ENCODE measurements at regions not wholly inside any gene's neighbourhood (a gene's known extent, or its start where the extent isn't known, plus 50 kb on each side); places are given as distances from the start of the nearest gene placed in this dataset.
A peak's percentile ranks its signal among the peaks of the same experiment; 100 is the strongest.

DNA sequence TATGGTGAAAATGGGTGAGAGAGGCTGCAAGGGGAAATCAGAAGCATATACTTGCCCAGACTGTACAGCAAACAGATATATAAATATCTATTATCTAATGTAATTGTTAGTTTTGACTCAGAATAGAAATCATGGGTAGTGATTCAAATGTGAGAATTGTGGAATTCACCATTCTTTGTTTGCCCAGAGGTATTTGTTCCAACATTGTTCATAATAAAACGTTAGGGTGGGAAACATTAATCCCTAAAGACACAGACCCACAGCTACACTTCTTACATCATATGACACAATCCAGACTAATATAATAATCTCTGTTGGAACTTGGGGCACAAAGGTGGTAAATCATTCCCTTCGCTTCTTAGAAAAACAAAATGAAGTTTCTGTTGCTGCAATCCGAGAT lies 646.5 kb upstream of the SLITRK6 start:
- in situ Hi-C loops (cut with MboI) = no loop called here
- H3K9ac ChIP-seq = no peak overlapping the region

DNA sequence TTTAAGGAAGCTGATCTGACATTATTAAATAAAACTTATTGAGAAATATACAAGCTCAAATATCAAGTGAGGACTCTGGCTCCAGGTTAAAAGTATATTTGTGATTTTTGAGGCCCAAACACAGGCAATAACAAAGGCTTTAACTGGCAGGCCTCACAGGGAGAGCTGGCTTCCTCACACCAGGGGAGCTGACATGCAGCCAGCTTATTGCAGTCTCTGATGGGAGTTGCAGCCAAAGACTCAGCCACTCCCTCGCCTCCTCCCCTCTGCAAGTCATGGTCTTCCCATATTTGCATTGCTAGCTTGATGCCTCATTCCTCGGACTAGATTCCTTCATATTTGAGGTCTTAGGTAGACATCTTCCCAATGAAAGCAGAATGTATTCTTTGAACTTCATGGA lies 647.1 kb upstream of the SLITRK6 start:
- TF ChIP-seq EZH2 (IDR thresholded peaks at IDR 0.05; ENCODE audit: insufficient read depth, poor library complexity, severe bottlenecking) (no peak), EZH2phosphoT487 (IDR thresholded peaks at IDR 0.05; ENCODE audit: insufficient read depth, low read depth) (no peak)
- Histone ChIP-seq H3F3A (ENCODE audit: insufficient read depth) (no peaks in the 10 kb centered on the region), H3K27ac (peak overlapping the region; percentile 57), H3K36me3 (ENCODE audit: low read depth) (no peaks in the 10 kb centered on the region), H3K4me1 (ENCODE audit: insufficient read depth) (no peaks in the 10 kb centered on the region), H3K4me2 (ENCODE audit: unreplicated experiment) (peak overlapping the region; percentile 19), H3K9ac (no peak overlapping the region), H3K79me2 (ENCODE audit: insufficient read depth) (no peaks in the 10 kb centered on the region), H3K9me3 (ENCODE audit: low read depth) (no peaks in the 10 kb centered on the region), H3K27me3 (replicated peaks; ENCODE audit: insufficient read depth) (no peaks in the 10 kb centered on the region), H4K20me1 (ENCODE audit: insufficient read depth) (no peaks in the 10 kb centered on the region), H3K4me3 (no peak overlapping the region), H3K9me2 (ENCODE audit: insufficient read depth) (no peaks in the 10 kb centered on the region), H2AFZ (no peak overlapping the region)
- 5 to 31% methylated on average over 2 of the region's 2 CpGs for WGBS, 2 experiments (ENCODE audit: low coverage in 1 of 2, low lambda C conversion rate in 2 of 2, missing lambda C conversion rate in 2 of 2)
- in situ Hi-C loops (cut with MboI) = no loop called here
- peak; percentile 58 for DNase-seq

More for the DNA sequence above, 646.5 kb upstream of the SLITRK6 start:
- H3K4me3 ChIP-seq = no peak overlapping the region
- peak; percentile 5 for DNase-seq
- no peaks in the 10 kb centered on the region for H3K4me1 ChIP-seq (ENCODE audit: insufficient read depth)
- no peaks in the 10 kb centered on the region for H3F3A ChIP-seq (ENCODE audit: insufficient read depth)
- 8 to 11% methylated on average over 3 of the region's 3 CpGs for WGBS, 2 experiments (ENCODE audit: low coverage in 1 of 2, low lambda C conversion rate in 2 of 2, missing lambda C conversion rate in 2 of 2)
- no peak for TF ChIP-seq EZH2 (IDR thresholded peaks at IDR 0.05; ENCODE audit: insufficient read depth, poor library complexity, severe bottlenecking)
- no peak for TF ChIP-seq EZH2phosphoT487 (IDR thresholded peaks at IDR 0.05; ENCODE audit: insufficient read depth, low read depth)
- no peaks in the 10 kb centered on the region for H3K79me2 ChIP-seq (ENCODE audit: insufficient read depth)
- no peaks in the 10 kb centered on the region for H3K27me3 ChIP-seq (replicated peaks; ENCODE audit: insufficient read depth)
- no peaks in the 10 kb centered on the region for H3K9me3 ChIP-seq (ENCODE audit: low read depth)
- no peak overlapping the region for H2AFZ ChIP-seq
- no peaks in the 10 kb centered on the region for H3K9me2 ChIP-seq (ENCODE audit: insufficient read depth)
- peak overlapping the region; percentile 57 for H3K27ac ChIP-seq
- H4K20me1 ChIP-seq (ENCODE audit: insufficient read depth) = no peaks in the 10 kb centered on the region
- H3K4me2 ChIP-seq (ENCODE audit: unreplicated experiment) = peak overlapping the region; percentile 19
- no peaks in the 10 kb centered on the region for H3K36me3 ChIP-seq (ENCODE audit: low read depth)

DNA sequence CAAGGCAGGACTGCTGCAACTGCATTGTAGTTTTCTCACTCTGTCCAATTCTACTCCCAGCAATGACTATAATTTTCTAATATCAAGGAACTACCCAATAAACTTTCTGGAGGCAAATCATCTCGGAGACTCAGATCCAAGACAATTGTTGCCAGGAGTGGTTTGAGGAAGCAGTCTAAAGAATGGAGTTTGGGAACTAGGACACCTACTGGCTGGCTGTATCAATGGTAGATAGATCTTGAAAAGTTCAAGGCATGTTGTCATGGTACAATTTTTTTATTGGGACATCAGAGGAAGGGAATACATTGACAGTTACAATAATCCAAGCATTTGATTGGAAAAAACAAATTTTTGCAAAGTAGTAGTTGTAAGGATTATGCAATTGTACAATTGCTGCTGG lies 648.3 kb upstream of the SLITRK6 start:
- Histone ChIP-seq H4K20me1 (ENCODE audit: insufficient read depth) (no peaks in the 10 kb centered on the region), H3K4me1 (ENCODE audit: insufficient read depth) (no peaks in the 10 kb centered on the region), H3K9ac (no peak overlapping the region), H3K27me3 (replicated peaks; ENCODE audit: insufficient read depth) (no peaks in the 10 kb centered on the region), H3F3A (ENCODE audit: insufficient read depth) (no peaks in the 10 kb centered on the region), H3K4me3 (no peak overlapping the region), H3K9me2 (ENCODE audit: insufficient read depth) (no peaks in the 10 kb centered on the region), H3K9me3 (ENCODE audit: low read depth) (no peaks in the 10 kb centered on the region), H2AFZ (no peak overlapping the region), H3K36me3 (ENCODE audit: low read depth) (no peaks in the 10 kb centered on the region), H3K4me2 (ENCODE audit: unreplicated experiment) (no peak overlapping the region), H3K27ac (no peak overlapping the region), H3K79me2 (ENCODE audit: insufficient read depth) (no peaks in the 10 kb centered on the region)
- WGBS, 2 experiments (ENCODE audit: low coverage in 1 of 2, low lambda C conversion rate in 2 of 2, missing lambda C conversion rate in 2 of 2) = 25 to 29% methylated on average over 1 of the region's 1 CpG
- in situ Hi-C loops (cut with MboI) = no loop called here
- no peak for DNase-seq
- no peak for TF ChIP-seq EZH2phosphoT487 (IDR thresholded peaks at IDR 0.05; ENCODE audit: insufficient read depth, low read depth)
- TF ChIP-seq EZH2 (IDR thresholded peaks at IDR 0.05; ENCODE audit: insufficient read depth, poor library complexity, severe bottlenecking) = no peak

DNA sequence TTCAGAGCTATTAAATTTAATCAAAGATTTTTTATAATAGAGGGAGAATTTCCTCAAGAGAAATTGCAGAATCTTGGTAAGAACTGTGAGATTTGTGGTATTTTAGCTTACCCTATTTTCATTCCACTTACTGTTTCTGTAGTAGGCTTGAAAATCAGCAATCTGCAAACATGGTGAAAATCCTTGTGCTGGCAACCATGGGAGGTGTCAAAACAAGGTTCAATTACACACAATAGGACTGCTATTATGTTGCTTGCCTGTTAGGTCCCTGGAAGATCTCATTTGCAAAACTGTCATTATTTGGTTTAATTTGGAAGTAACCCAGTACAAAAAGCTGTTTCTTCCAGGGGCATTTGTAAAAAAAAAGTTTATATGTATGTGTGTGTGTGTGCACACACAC lies 662.8 kb upstream of the SLITRK6 start:
- Histone ChIP-seq H3K27ac (no peak overlapping the region), H3K9ac (no peak overlapping the region), H3K9me3 (ENCODE audit: low read depth) (no peaks in the 10 kb centered on the region), H3K27me3 (replicated peaks; ENCODE audit: insufficient read depth) (no peaks in the 10 kb centered on the region), H3K9me2 (ENCODE audit: insufficient read depth) (no peaks in the 10 kb centered on the region), H4K20me1 (ENCODE audit: insufficient read depth) (no peaks in the 10 kb centered on the region), H3K4me2 (ENCODE audit: unreplicated experiment) (no peak overlapping the region), H3F3A (ENCODE audit: insufficient read depth) (no peaks in the 10 kb centered on the region), H3K79me2 (ENCODE audit: insufficient read depth) (no peaks in the 10 kb centered on the region), H2AFZ (no peak overlapping the region), H3K36me3 (ENCODE audit: low read depth) (no peaks in the 10 kb centered on the region), H3K4me3 (no peak overlapping the region), H3K4me1 (ENCODE audit: insufficient read depth) (no peaks in the 10 kb centered on the region)
- no peak for DNase-seq
- TF ChIP-seq EZH2phosphoT487 (IDR thresholded peaks at IDR 0.05; ENCODE audit: insufficient read depth, low read depth) (no peak), EZH2 (IDR thresholded peaks at IDR 0.05; ENCODE audit: insufficient read depth, poor library complexity, severe bottlenecking) (no peak)
- in situ Hi-C loops (cut with MboI) = no loop called here

DNA sequence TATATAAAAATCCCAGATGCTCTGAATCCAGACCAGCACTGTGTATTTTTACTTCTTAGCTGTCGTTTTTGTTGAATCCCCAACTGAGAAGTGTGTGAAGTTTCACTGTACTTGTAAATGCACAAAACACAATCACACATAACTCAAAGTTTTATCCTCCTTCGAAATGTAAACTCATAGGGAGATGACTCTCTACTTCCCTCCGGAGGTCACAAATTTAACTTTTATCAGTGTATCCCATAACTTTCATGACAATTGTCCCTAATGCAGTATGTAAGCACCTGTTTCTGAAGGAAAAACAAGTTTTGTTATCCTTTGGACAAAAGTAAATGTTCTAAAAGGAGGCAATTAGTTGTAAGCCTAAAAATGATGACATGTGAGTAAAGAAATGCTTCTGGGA lies 665.0 kb upstream of the SLITRK6 start:
- Histone ChIP-seq H4K20me1 (ENCODE audit: insufficient read depth) (no peaks in the 10 kb centered on the region), H3K79me2 (ENCODE audit: insufficient read depth) (no peaks in the 10 kb centered on the region), H3K9me2 (ENCODE audit: insufficient read depth) (no peaks in the 10 kb centered on the region), H3K4me2 (ENCODE audit: unreplicated experiment) (no peak overlapping the region), H2AFZ (no peak overlapping the region), H3K36me3 (ENCODE audit: low read depth) (no peaks in the 10 kb centered on the region), H3K27ac (no peak overlapping the region), H3K4me3 (no peak overlapping the region), H3K4me1 (ENCODE audit: insufficient read depth) (no peaks in the 10 kb centered on the region), H3K27me3 (replicated peaks; ENCODE audit: insufficient read depth) (no peaks in the 10 kb centered on the region), H3K9me3 (ENCODE audit: low read depth) (no peaks in the 10 kb centered on the region), H3F3A (ENCODE audit: insufficient read depth) (no peaks in the 10 kb centered on the region), H3K9ac (no peak overlapping the region)
- TF ChIP-seq EZH2phosphoT487 (IDR thresholded peaks at IDR 0.05; ENCODE audit: insufficient read depth, low read depth) = no peak
- no peak for TF ChIP-seq EZH2 (IDR thresholded peaks at IDR 0.05; ENCODE audit: insufficient read depth, poor library complexity, severe bottlenecking)
- in situ Hi-C loops (cut with MboI) = no loop called here
- peak; percentile 2 for DNase-seq
- WGBS, 2 experiments (ENCODE audit: low coverage in 1 of 2, low lambda C conversion rate in 2 of 2, missing lambda C conversion rate in 2 of 2) = 12 to 17% methylated on average over 3 of the region's 3 CpGs

Measured in GM23248 (cell line).